ENCODE measurements at regions not wholly inside any gene's neighbourhood (a gene's known extent, or its start where the extent isn't known, plus 50 kb on each side); places are given as distances from the start of the nearest gene placed in this dataset.

DNA sequence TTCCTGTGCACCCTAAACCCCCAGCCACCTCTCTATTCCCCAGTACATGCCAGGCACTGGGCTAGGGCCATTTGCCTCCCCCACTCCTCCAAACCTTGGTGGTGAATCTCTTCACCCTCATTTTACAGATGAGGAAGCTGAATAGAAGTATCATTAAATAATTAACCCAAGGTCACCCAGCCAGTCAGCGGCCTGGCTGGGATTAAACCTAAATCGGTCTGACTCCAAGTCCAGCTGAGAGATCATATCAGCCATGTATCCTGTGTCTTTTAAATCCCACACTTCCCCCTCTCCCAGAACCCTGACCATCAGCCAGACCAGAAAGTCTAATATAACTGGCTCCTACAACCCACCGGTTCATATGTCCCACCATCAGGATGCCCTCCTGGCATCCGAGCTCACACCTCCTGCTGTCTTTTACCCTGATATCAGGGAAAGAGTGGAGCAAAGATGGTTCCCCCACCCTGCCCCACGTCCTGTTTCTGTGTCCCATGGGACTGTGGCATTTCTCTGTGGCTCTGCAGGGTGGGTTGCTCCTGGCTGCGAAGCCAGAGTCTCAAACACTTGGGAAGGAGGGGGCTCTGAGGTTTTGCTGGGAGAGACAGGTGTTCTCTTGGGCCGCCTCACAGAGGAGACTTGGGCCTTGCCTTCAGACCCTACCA, 145.3 kb downstream of the VEGFA start:
- no peak for DNase-seq

DNA sequence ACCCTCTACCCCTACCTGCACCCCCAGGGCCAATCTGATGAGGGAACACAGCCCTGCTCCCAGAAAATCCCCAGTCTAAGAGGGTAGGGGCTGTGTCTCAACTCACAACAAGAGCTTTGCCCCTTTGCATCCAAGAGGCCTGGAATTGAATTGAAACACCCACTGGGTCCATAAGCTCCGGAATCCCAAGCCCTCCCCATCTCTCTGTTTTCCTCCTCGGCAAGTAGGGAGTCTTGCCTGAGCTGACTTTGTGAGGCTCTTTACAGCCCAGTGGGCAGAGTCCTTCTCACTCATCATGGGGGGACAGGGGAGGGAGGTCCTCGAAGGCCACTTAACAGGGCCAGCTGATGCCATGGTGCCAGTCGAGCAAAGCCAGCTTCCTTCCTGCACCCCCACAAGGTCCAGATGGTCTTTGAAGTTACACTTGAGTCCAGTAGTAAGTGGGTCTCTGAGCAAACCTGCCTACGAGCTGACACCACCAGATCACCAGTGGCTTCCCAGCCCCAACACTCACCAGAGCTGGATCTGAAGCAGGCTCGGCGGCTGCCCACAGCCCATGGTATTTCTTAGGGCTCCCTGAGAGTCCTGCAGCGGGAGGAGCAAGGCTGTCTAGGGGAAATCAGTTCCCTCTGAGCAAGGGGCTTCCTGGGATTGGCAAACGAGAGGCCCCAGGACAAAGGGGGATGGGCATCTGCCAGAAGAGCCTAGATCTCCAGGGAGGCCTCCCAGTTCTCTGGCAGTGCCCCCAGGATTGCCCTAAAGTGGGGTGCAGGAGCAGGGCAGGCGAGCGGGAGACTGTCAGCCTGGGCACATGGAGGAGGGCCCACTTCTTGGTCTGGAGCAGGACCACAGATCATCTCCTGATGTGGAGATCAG, 144.5 kb downstream of the VEGFA start:
- no peak for DNase-seq

GRCh38 chr6:43913375-43914271, 143.6 kb downstream of the VEGFA start:
- DNase-seq = no peak

GRCh38 chr6:43912598-43913371, 142.8 kb downstream of the VEGFA start:
- DNase-seq = no peak

DNA sequence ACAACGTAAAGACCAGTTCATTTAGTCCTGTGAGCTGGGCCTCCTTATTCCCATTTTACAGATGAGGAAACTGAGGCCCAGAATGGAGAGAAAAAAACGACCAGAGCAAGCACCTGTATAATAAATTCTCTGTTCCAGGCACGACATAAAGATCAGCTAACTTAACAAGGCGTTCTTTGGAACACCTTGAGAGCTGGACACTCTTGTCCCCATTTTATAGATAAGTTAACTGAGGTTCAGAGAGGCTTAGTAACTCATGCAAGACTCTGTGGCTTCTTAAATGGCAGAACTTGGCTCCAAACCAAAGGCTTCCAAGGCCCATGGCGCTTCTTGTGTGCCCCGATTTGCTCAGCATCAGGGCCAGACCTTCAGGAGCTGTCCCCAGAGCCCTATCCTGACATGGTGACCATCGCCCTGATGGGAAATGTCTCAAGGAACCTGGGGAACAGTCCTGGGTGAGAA, 142.1 kb downstream of the VEGFA start:
- no peak for DNase-seq

DNA sequence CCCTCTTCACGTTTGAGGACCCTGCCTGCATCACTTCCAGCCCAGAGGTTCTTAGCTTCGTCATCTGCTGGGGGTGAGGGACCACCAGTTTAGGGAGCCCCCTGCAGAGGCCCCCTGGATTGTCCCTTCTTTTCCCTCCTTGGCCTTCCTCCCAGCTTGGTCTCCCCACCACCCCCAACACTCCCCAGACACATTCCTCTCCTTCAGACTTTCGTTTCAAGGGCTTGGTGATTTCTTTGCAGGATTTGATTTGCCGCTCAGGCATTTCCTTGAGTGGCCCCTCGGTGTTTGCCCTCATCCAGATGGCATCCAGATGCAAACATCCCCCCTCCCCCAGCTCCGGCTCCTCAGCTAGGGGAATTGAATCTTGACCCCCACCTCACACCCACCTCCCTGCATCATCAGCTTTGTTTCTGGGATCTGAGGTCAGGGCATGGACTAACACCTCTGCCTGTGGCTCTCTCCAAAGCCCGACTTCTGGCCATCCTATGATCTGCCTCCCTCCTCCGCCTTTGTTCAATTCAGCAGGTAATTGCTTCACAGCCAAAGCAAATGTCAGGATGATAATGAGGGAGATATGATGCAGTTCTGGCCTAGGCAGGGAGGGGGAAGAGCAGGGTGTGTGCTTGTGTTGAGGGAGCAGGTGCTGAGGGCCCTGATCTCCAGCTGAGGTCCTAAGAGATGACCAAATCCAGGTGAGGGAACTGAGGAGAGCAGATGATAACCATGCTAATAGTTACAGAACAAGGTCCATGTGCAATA, 141.5 kb downstream of the VEGFA start:
- peak; percentile 38 for DNase-seq

- no peak for DNase-seq
These were observed 140.8 kb downstream of the VEGFA start for GRCh38 chr6:43910638-43911353.

DNA sequence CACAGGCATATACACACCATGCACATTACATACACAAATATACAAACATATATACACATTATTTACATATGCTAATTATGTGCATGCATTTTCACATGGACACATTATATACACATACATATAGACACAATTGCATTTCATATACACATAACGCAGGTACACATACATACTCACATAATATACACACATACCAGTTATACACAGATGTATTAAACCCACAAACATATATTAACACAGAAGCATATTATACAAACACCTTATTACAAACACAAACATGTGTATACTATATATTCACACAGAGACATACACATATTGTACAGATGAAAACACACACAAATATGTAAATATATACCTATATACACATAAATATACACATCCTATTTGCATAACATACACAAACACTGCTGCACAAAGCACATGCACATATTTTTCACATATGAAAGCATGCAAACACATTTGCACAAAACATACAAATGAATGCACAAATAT, 140.2 kb downstream of the VEGFA start:
- DNase-seq = no peak

GRCh38 chr6:43909474-43910148, 139.6 kb downstream of the VEGFA start:
- no peak for DNase-seq

GRCh38 chr6:43907789-43908472, 137.9 kb downstream of the VEGFA start:
- DNase-seq = no peak

DNA sequence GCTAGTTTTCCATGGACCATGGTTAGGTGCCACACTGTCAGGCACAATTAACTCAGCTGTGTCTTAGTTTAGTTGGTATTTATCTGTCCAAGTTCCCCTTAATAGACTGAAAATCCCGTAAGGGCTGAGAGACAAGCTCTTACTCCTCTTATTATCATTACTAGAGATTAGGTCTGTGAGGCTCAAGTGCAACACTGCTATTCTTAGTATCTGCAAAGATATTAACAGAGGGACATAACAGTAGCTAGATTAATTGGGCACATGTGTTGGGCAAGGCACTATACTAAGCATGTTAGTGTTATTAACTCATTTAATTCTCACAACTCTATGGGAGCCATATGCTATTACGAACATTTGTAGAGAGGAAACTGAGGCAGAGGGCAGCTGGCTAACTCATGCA, 137.3 kb downstream of the VEGFA start:
- DNase-seq = no peak

DNA sequence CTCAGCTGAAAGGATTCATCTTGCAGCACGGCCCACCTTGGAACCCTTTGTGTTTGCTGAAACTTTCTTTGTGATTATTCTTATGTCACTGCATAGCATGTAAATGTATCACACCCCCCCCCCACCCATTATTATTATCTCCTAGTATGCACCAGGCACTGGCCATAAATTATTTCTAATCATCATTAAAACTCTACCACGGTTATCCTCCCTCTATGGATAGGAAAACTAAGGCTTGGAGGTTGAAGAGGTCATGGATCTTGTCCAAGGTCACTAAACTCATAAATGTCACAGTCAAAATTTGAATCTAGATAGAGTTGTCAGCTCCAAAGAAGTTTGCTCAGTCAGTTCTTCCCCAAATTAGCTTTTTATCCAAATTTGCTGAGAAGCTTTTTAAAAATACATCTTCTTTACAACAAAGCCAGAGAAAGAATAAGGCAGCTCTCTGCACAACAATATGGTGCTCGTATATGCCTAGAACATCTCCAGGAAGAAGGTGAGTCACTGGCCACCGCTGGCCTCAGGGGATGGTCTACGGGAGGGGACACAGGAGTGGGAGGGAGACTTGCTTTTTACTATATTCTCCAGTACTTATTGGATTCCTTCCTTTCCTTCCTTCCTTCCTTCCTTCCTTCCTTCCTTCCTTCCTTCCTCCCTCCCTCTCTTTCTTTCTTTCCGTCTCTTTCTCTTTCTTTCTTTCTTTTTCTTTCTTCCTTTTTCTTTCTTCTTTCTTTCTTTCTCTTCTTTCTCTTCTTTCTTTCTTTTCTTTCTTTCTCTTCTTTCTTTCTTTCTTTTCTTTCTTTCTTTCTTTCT, 134.5 kb downstream of the VEGFA start:
- DNase-seq = no peak

GRCh38 chr6:43903739-43904290, 133.8 kb downstream of the VEGFA start:
- DNase-seq = no peak

GRCh38 chr6:43901733-43902230, 131.8 kb downstream of the VEGFA start:
- no peak for DNase-seq

GRCh38 chr6:43900916-43901732, 131.1 kb downstream of the VEGFA start:
- no peak for DNase-seq

GRCh38 chr6:43900560-43900915, 130.5 kb downstream of the VEGFA start:
- DNase-seq = no peak

GRCh38 chr6:43899830-43900229, 129.8 kb downstream of the VEGFA start:
- DNase-seq = no peak

Data from NCI-H1436 treated with DMSO at 0.1 percent for 48 hours (cell line).